GM06990 (cell line): ENCODE measurements at regions not wholly inside any gene's neighbourhood (a gene's known extent, or its start where the extent isn't known, plus 50 kb on each side); places are given as distances from the start of the nearest gene placed in this dataset.

Experiments
- DNase-seq: peaks from one replicate; pipeline ENCODE4 v3.0.0-alpha.2; 2011; ENCODE audit not compliant: insufficient read length; ENCODE audit errors: extremely low read depth
- H3K27me3 ChIP-seq: replicated peaks from 2 replicates; pipeline ENCODE4 v1.6.0; 2011; ENCODE audit warnings: low read length; ENCODE audit not compliant: control insufficient read depth, insufficient read depth
- H3K36me3 ChIP-seq: 2 replicates; pipeline ENCODE4 v1.5.1; 2011; ENCODE audit warnings: low read length; ENCODE audit not compliant: control insufficient read depth, insufficient read depth
- H3K4me3 ChIP-seq: replicated peaks from 2 replicates; pipeline ENCODE4 v1.5.1; 2011; ENCODE audit warnings: low read depth, mild to moderate bottlenecking, control low read depth, low read length
- CTCF ChIP-seq: IDR thresholded peaks from 2 replicates; pipeline ENCODE4 v1.5.1; 2011; ENCODE audit warnings: low read length, control low read depth, mild to moderate bottlenecking, inconsistent platforms; ENCODE audit not compliant: insufficient read depth, poor library complexity, severe bottlenecking

DNA sequence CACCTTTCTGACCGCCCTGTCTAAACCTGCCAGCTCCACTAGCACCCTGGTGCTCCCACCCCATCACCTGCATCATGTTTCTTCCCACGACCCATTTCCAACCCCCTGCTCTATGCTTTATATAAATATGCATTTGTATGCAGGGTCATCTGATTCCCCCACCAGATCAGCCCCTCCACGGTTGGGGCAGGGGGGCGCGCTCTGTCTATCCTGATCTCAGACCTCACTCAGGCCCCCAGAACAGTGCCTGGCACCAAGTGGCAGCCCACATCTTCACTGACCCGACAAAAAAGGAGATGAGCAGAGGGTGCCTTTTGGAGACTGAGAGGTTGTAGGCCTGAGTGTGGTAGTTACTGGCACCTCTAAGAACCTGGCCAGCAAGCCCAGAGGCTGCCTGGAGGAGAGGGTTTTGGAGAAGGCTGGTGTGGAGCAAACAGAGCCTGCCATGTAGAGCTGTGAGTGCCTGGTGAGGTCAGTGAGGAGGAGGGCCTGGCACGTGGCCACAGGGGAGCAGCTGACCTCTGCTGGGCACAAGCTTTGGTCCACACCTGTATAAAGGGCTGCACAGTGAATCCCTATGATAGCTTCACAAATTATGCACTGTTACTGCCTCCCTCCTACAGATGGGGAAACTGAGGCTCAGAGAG lies 86.3 kb upstream of the RTL6 start:
- H3K27me3 ChIP-seq = no peaks in the 10 kb centered on the region; the same call in 1 of the 2 replicates
- H3K36me3 ChIP-seq = no peaks in the 10 kb centered on the region
- no peak for DNase-seq
- no peak overlapping the region for H3K4me3 ChIP-seq
- no peak for TF ChIP-seq CTCF

GRCh38 chr22:44583854-44584253 lies 85.8 kb upstream of the RTL6 start:
- Histone ChIP-seq H3K36me3 (no peaks in the 10 kb centered on the region), H3K27me3 (no peaks in the 10 kb centered on the region; the same call in 1 of the 2 replicates), H3K4me3 (no peak overlapping the region)
- DNase-seq = no peak
- TF ChIP-seq CTCF = no peak

DNA sequence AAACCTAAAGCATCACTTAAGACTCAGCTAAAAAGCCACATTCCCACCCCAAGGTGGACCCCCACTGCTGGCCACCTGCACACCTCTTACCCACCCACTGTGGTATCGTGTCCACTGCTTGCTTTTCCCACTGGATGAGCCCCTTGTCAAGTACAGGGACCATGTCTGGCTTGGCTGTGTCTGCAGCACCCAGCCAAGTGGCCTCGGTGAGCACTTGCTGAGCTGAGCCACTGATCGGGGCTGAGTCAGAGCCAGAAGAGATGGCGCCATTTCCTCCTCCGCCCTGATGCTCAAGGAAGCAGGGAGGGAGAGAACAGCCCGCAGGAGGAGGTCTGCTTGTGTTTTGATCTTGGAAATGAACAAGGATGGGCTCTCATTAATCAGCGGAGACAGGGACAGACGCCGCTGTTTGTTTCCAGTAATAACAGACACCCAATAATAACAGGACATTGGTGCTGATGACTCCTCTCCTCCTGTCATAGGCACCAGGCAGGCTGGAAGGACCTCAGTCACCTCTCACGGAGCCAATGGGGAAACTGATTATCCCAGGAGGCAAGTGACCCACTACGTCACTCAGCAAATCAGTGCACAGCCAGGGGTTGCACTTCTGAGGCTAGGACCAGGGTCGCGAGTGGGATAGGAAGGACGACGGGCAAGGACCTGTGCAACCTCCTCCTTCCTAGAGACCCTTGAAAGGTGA lies 85.2 kb upstream of the RTL6 start:
- no peak for TF ChIP-seq CTCF
- no peak for DNase-seq
- H3K4me3 ChIP-seq = no peak overlapping the region
- H3K27me3 ChIP-seq = no peaks in the 10 kb centered on the region; the same call in 1 of the 2 replicates
- no peaks in the 10 kb centered on the region for H3K36me3 ChIP-seq

DNA sequence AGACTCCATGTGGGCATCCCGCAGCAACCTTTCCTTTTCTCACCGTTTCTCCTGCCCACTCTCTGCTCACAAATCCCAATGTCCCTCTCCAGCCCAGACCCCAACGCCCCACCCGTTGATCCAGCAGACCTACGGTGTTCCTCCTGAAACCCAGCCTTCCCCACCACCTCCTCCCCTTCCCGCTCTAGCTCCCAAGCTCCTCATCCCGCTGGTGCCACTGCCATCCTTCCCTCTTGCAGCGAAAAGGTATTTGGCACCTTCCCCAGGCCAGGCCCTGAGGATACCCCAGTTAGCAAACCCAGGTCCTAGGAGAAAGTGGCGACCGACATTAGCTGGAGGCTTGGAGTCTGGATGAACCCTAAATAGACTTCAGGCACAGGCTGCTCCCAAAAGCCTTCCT lies 84.0 kb upstream of the RTL6 start:
- no peak overlapping the region for H3K4me3 ChIP-seq
- H3K27me3 ChIP-seq = no peaks in the 10 kb centered on the region; the same call in none of the 2 replicates
- TF ChIP-seq CTCF = no peak
- H3K36me3 ChIP-seq = no peaks in the 10 kb centered on the region
- no peak for DNase-seq

GRCh38 chr22:44581096-44581435 lies 83.0 kb upstream of the RTL6 start:
- no peak for TF ChIP-seq CTCF
- H3K36me3 ChIP-seq = no peaks in the 10 kb centered on the region
- no peak for DNase-seq
- no peak overlapping the region for H3K4me3 ChIP-seq
- H3K27me3 ChIP-seq = peaks cover 1% of the 10 kb centered on the region
